Left ventricle myocardium inferior (tissue), 1 donor: ENCODE measurements at regions not wholly inside any gene's neighbourhood (a gene's known extent, or its start where the extent isn't known, plus 50 kb on each side); places are given as distances from the start of the nearest gene placed in this dataset.

Experiments
- DNase-seq: peaks from one replicate; pipeline ENCODE4 v3.0.0-alpha.2; 2020
- H3K27ac ChIP-seq: fragments of 200-600 bp; replicated peaks from 2 replicates; pipeline ENCODE4 v1.8.0; 2021
- H3K27me3 ChIP-seq: fragments of 200-600 bp; 2 replicates; pipeline ENCODE4 v1.8.0; 2021; ENCODE audit warnings: low read depth
- H3K36me3 ChIP-seq: fragments of 200-600 bp; 2 replicates; pipeline ENCODE4 v1.8.0; 2021
- H3K4me1 ChIP-seq: fragments of 200-600 bp; 2 replicates; pipeline ENCODE4 v1.8.0; 2021
- H3K4me3 ChIP-seq: fragments of 200-600 bp; 2 replicates; pipeline ENCODE4 v1.8.0; 2021; ENCODE audit warnings: mild to moderate bottlenecking, moderate library complexity
- H3K9me3 ChIP-seq: fragments of 200-600 bp; replicated peaks from 2 replicates; pipeline ENCODE4 v1.8.0; 2021
- CTCF ChIP-seq: fragments of 200-600 bp; IDR thresholded peaks from 2 replicates; pipeline ENCODE4 v1.8.0; 2021; ENCODE audit warnings: antibody characterized with exemption, mild to moderate bottlenecking, borderline replicate concordance
- intact Hi-C: fragments of 100-400 bp; cut with micrococcal nuclease; formaldehyde crosslinking; loops from one replicate; pipeline ENCODE4 v1.11.0; 2022
- donor health status: DM: no; HTN: yes; CAD: no; lungs with severe emphysema.

GRCh38 chr18:37920865-37921264 lies 355.3 kb upstream of the CELF4 start:
- Histone ChIP-seq H3K4me3 (no peak overlapping the region), H3K9me3 (no peaks in the 10 kb centered on the region), H3K36me3 (no peaks in the 10 kb centered on the region), H3K27me3 (no peaks in the 10 kb centered on the region), H3K4me1 (no peaks in the 10 kb centered on the region), H3K27ac (no peak overlapping the region)
- no peak for DNase-seq
- no peak for TF ChIP-seq CTCF
- intact Hi-C loops: no loop called here

- no peaks in the 10 kb centered on the region for H3K36me3 ChIP-seq
- H3K27me3 ChIP-seq: no peaks in the 10 kb centered on the region
- no peak for TF ChIP-seq CTCF
- H3K4me3 ChIP-seq: no peak overlapping the region
- no peaks in the 10 kb centered on the region for H3K9me3 ChIP-seq
- H3K27ac ChIP-seq: no peak overlapping the region
- intact Hi-C loops: no loop called here
- no peak for DNase-seq
- H3K4me1 ChIP-seq: no peaks in the 10 kb centered on the region
Observed at GRCh38 chr18:37913051-37913450, 347.5 kb upstream of the CELF4 start.

- TF ChIP-seq CTCF: no peak
- H3K4me1 ChIP-seq: no peaks in the 10 kb centered on the region
- no peaks in the 10 kb centered on the region for H3K9me3 ChIP-seq
- no peak overlapping the region for H3K4me3 ChIP-seq
- no peaks in the 10 kb centered on the region for H3K27me3 ChIP-seq
- intact Hi-C loops: no loop called here
- H3K36me3 ChIP-seq: no peaks in the 10 kb centered on the region
- no peak for DNase-seq
- no peak overlapping the region for H3K27ac ChIP-seq
Observed at GRCh38 chr18:37902344-37902743, 336.7 kb upstream of the CELF4 start.

GRCh38 chr18:37900326-37900725 lies 334.7 kb upstream of the CELF4 start:
- no peak for DNase-seq

GRCh38 chr18:37889963-37890362 lies 324.4 kb upstream of the CELF4 start:
- Histone ChIP-seq H3K36me3 (no peaks in the 10 kb centered on the region), H3K9me3 (no peaks in the 10 kb centered on the region), H3K27ac (no peak overlapping the region), H3K27me3 (no peaks in the 10 kb centered on the region), H3K4me3 (no peak overlapping the region), H3K4me1 (no peaks in the 10 kb centered on the region)
- DNase-seq: no peak
- no peak for TF ChIP-seq CTCF
- intact Hi-C loops: no loop called here

More at GRCh38 chr18:37900326-37900725, 334.7 kb upstream of the CELF4 start:
- no peak overlapping the region for H3K27ac ChIP-seq
- H3K4me1 ChIP-seq: no peaks in the 10 kb centered on the region
- H3K4me3 ChIP-seq: no peak overlapping the region
- intact Hi-C loops: no loop called here
- H3K36me3 ChIP-seq: no peaks in the 10 kb centered on the region
- no peaks in the 10 kb centered on the region for H3K9me3 ChIP-seq
- H3K27me3 ChIP-seq: no peaks in the 10 kb centered on the region
- TF ChIP-seq CTCF: no peak

GRCh38 chr18:37874721-37875120 lies 309.1 kb upstream of the CELF4 start:
- no peak overlapping the region for H3K4me3 ChIP-seq
- no peaks in the 10 kb centered on the region for H3K27me3 ChIP-seq
- DNase-seq: no peak
- no peaks in the 10 kb centered on the region for H3K4me1 ChIP-seq
- TF ChIP-seq CTCF: no peak
- no peaks in the 10 kb centered on the region for H3K36me3 ChIP-seq
- H3K9me3 ChIP-seq: peaks cover 13% of the 10 kb centered on the region
- H3K27ac ChIP-seq: no peak overlapping the region
- intact Hi-C loops: no loop called here
